GM19238 (cell line): ENCODE measurements at regions not wholly inside any gene's neighbourhood (a gene's known extent, or its start where the extent isn't known, plus 50 kb on each side); places are given as distances from the start of the nearest gene placed in this dataset.

Source experiments
- DNase-seq: peaks from one replicate; pipeline ENCODE4 v3.0.0; 2011; ENCODE audit warnings: low spot score; ENCODE audit not compliant: insufficient read length

DNA sequence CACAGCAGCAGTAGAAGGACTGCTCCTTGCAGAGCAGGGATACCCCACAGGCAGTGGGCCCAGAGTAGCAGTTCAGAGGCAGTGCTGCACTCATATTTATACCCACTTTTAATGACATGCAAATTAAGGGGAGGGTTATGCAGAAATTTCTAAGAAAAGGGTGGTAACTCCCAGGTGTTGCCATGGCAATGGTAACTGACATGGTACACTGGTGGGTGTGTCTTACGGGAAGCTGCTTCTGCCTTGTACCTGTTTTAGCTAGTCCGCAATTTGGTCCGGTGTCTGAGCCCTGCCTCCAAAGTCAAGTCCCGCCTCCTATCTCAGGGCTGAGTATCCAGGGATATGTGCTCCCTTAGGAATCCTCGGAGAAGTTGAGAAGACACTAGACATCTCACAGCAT lies 79.2 kb upstream of the UQCRFS1 start:
- DNase-seq: no peak

DNA sequence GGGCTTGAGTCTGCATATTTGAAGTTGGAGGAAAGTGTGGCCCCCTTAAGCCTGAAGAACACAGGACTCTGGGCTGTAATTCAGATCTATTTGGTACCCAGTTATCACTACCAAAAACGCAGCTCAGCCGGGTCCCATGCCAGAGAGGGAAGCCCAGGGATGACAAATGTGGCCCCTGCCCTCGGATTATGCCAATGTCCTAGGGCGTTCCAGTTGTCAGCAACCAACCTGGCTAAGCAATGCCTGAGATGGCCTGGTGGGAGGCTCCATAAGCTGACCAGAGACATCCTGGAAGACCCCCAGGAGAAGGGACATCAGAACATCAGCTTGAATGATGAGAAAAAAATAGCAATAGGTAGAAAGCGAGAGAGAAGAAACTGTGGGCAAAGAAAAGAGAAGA lies 79.6 kb upstream of the UQCRFS1 start:
- no peak for DNase-seq

DNA sequence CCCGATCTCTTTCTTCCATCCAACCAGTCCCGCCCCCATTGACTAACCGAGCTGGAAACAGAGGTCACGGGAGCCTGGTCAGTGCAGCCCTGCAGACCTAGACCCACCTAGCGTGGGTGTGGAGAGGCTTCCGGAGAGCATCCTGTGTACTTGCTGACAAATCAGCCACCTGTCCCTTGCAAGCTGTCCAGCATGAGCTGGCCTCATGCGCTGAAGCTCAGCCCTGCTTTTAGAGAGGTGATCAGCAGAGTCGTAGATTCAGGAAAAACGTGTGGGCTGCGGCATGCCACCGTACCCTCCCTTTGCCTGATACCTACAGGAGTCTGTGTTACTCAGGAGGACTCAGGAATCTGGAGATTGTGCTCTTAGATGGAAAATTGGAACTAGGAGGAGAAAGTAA lies 80.3 kb upstream of the UQCRFS1 start:
- no peak for DNase-seq

DNA sequence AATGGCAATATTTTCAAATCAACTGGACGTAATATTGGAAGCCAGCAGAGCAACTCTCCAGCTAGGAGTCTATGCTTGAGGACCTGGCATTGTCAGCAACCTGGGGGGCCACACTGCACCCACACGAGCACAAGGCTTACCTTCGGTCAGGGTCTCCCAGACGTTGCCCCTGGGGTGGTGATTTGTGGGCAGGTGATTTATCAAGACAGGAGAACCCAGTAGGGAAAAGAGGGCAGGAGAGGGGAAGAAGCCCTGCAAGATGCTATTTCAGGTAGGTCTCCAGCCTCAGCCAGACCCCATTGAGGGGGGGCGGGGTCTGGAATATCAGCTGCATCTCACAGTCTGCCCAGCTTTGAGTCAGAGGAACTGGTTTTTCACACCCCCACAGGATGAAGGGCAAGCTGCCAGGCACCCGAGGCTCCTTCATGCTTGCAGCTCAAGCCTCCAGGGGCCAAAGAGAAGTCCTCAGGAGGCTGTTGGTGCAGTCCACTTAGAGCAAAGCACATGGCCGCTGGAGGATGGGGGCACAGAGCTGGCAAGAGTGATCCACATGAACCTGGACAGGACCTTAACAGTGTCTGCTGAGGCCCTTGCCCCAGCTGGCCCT lies 80.9 kb upstream of the UQCRFS1 start:
- DNase-seq: no peak

DNA sequence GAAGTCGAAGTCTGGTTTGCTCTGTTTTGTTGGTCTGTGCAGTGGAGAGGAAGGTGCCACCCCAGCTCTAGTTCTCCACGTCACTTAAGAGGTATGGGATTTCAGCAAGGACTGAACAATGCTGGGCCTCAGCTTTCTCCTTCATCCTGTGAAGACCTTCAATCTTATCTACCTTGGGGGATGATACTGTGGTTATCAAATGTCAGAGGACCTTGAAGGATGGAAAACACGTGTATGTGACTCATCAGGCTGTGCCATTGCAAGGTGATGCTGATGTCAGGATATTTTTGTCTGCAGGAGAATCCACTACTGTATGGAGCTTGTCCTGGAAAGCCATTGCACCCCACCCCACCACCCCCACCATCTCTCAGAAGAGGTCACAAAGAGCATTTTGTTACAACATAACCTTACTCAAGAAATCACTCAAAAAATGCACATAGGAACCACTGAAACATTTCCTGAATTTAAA lies 81.4 kb upstream of the UQCRFS1 start:
- no peak for DNase-seq

DNA sequence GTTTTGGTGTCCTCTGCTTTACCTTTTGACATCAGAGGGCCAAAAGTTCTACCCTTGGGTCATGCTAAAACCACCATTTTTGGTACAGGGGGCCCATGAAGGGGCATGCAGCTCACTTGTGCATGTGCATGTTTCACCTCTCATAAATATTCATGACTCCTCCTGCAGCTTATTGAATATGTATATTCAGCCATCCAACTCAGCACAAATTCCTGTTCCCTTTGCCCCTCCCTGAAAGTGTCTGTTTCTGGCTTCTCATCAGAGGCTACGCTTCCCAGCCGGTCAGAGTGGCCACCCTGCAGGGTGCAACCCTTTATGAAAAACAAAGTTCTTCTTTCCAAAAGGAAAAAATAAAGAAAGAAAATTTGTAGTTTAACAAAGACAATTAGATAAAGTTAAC lies 82.3 kb upstream of the UQCRFS1 start:
- DNase-seq: no peak

DNA sequence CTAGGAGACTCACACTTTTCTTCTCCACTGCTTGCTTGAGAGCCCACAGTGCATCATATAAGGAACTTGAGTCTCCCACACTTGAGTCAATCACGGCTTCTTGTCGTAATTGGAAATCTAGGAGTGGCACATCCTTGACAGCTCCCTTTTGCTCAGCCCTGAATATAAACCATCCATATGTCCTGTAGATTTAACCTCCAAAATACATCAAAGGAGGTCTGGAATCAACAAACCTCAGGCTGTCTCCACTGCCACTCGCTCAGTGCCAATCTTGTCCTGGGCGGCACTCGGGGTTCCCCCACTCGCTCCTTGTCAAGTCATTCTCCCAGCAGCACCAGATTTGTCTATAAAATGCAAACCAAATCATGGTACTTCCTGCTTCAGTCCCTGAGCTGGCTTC lies 84.4 kb upstream of the UQCRFS1 start:
- DNase-seq: no peak

DNA sequence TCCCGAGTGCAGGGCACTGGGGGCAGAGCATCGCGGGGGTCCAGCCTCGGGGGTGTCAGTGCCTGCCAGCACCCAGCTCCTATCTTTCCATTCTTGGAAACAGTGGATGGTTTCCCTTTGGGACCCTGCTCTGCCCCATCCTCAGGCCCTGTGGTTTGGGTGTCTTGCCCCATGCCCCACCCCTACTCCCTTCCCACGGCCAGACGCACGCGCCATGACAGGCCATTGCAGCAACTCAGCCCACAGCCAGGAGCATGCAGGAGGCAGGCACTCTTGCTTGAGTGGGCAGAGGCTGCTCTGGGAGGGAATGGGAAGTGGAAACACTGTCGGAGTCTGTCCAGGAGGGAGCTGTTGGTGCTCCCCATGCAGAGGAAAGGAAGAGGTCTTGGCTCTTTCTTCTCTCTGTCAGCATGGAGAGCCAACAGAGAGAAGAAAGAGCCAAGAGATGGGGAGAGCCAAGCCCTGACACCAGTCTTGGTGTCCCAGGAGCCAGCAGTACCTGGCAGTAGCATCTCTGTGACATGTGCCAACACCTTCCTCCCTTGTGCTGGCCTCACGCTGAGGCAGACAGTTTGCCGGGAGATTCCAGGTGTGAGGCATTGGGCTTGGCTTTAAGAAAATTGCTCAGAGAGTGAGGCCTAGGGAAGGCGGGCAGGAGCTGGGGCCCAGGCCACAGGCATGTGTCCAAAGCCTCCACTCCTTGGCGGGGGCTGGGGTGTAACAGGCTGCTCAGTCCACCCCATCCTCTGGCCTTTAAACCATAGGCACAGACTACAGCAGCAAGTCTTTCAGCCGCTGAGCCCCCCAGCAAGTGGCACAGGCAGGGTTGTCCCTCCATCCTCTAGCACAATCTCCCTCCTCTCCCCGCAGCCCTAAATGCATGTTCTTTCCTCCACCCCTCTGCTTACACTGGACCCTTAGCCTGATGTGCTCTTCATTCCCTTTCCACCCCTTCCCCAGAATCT lies 86.7 kb upstream of the UQCRFS1 start:
- DNase-seq: no peak

DNA sequence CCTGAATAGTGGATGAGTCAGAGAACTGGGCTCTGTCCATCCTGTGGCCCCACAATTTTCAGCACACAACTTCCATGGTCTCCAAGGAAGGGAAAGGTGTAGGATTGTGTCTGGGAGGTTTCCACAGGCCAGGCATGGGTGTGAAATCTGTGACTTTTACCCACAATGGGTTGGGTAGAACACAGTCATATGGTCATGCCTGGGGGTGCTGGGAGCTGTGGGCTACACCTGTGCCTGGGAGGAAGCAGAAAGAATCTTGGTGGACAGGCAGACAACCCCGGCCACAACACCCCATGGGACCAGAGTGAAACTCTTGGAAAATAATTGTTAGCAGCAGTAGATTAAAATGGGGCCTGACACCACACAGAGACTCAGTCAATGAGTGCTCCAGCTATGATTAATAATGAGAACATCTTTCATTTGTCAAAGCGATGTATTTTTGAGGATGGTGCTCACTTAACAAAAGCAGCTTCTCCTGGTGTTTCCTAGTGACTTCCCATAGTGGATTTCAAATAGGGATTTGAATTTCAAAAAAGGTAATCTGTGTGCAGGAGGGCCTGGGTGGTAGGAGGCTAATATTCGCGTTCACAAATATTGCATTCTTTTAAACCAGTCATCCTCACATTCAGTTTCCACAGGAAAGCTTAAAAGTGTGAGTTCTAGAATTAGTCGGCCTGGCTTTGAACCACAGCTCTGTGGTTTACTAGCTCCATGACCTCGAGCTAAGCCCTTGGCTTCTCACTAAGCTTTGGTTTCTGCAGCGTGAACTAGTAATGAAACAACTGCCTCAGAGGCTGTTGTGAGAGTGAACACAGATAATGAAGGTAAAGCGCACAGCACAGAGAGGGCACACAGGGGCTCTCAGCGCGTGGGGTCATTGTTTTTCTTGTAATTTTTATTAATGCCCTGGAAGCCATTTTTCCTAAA lies 89.3 kb upstream of the UQCRFS1 start:
- no peak for DNase-seq

DNA sequence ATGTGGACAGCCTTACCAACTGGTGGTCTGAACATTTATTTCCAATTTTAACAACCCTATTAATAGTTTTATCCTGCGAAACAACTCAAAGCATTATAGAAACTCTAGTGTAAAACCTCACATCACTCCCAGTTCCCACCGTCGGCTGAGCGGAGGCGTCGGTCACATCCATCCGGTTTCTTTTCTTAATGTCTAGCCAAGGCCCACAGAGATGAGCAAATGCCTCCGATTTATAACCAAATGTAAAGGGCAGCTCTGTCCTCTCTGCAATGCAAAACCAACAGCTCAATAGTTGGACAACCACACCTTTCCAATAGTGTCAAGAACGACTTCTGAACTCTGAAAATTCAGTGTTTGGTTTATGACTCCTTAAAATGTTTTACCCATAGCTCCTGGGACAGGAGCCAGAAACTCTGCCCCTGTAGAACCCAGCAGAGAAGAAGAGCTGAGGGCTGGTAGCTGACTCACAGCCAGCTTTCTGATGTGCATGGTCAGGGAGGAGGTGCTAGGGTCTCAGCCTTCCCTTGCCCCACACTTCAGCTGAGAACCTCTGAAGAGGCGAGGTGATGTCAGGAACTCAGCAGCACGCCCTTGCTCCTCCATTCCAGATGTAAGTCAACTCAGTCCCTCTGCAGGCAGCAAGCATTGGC lies 90.2 kb upstream of the UQCRFS1 start:
- no peak for DNase-seq

DNA sequence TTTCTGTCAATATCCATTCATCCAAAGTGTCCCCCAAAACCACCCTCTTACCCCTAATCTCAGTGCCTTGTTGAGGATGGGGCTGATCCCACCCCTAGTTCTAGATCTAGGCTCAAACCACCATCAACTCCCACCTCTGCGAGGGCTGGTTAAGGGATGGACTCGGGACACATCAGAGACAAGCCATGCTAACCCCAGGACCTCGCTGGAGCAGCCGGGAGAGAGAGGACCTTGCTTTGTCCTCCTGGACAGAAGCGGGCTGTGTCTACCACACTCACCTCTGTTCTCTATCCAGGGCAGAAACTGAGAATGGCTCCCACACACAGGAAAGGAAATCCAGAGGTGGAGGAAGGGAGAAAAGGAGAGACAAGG lies 90.8 kb upstream of the UQCRFS1 start:
- no peak for DNase-seq

DNA sequence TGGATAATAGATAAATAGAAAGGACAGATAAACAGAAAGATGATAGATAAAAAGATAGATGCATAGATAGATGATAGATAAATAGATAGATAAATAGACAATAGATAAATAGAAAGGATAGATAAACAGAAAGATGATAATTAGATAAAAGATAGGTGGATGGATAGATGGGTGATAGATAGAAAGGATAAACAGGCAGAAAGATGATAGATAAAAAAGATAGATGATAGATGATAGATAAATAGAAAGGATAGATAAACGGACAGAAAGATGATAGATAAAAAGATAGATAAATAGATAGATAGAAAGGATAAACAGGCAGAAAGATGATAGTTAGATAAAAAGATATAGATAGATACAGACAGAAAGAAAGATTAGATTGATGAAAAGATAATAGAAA lies 92.3 kb upstream of the UQCRFS1 start:
- no peak for DNase-seq

DNA sequence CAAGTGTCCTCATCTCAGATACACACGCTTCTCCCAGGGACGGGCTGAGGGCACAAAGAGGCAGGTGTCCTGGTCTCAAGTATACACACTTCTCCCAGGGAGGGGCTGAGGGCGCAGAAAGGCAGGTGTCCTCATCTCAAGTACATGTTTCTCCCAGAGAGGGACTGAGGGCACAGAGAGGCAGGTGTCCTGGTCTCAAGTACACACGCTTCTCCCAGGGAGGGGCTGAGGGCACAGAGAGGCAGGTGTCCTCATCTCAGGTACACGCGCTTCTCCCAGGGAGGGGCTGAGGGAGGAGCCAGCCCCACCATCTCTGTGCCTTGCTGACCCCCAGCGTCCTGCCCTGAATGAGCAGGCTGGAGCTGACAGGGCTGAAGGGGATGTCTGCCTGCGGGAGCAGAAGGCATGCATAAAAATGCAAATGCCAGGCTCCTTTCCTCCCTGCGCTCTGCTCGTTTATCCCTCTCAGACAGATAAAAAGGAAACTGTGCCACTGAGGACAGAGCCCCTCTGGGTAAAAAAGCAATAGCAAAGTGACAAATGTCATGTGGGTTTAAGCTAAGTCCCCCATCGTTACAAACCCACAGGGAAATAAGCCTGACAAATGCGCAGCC lies 96.1 kb upstream of the UQCRFS1 start:
- no peak for DNase-seq

DNA sequence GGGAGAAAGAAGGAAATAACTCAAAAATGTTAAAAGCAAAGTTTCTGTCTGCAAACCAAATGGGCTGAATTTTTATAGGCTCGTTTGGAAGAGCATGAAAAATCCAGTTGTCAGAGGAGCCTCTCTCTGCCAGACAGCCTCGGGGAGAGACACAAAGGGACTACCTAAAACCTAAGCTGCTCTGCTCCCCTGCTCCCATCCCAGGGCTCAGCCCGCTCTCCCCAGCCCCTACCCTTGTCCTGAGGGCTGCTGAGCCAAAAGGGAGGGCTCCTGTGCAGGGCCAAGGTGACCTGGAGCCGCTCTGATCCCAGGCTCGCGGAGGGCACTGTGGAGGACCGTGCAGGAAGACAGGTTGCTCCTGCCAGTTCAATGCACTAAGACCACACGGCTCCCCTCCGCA lies 96.7 kb upstream of the UQCRFS1 start:
- DNase-seq: no peak

DNA sequence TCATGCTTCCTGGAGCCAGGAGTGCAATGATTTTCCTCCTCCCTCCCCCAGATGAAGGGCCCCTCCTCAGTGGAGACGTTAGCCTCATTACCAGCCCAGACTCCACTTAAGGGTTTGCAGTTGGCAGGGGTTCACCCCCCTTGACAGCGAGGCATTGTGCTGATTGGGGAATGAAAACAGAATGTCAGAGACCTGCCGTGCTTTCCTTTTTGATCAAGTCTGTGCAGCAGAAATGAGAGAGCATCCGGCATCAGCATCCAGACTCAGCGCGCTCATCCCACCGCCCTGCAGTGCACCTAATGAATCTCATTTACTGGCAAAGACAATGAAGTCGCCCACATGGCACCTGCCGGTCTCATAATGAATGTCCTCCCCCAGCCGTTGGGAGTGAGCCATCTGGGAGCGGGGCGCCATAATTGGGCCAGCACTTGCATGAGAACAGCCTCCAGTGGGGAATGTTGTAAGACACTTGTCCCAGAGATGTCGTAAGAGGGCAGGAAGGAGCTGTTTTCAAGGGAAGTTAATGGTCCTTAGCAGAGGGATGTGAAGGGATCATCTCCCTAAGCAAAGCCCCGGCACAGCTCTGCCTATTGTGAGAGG lies 98.3 kb upstream of the UQCRFS1 start:
- no peak for DNase-seq

DNA sequence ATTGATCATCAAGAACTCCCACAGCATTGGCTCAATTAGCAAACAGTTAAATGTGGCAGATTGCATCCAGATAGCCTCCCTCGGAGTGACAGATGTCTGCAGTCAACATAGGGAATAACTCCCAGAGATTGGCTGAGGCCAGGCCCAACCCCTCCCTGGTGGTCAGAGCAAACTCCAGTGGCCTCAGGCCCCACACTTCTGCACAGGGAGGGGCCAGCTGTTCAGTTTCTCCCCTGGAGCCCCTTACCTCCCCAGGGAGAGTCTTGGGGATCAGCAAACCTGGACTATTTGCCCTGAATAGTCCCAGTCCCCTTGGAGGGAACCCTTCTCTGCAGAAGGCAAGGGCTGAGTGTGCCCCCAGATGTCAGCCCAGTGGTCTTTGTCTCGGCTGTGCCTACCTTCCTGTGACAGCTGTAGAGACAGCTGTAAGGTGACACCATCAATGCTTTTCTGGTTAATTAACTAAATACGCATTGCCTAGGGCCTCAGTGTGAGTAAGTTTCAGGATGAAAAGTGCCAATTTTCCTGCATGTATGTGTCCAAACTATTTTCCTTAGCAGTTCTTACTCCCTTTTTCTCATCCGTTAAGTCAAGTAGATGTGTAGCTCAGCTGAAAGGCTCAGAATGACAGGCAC lies 102.7 kb upstream of the UQCRFS1 start:
- no peak for DNase-seq

DNA sequence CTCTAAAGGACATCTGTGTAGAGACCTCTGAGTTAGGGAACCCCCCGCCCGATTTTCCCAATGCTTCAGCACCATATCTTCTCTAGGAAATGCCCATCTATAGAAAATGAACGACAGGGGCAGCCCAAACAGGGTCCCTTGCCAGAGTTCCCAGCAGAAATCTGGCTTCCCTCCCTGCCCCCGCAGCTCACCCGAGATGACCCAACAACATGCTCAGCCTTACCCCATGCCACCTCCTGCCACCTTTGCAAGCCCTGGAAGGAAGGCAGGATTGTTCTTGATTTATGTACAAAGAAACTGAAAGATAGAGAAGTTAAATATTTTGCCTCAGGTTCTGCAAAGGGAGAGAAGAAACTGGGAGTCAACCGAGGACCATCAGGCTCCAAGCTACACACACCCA lies 105.6 kb upstream of the UQCRFS1 start:
- DNase-seq: no peak

DNA sequence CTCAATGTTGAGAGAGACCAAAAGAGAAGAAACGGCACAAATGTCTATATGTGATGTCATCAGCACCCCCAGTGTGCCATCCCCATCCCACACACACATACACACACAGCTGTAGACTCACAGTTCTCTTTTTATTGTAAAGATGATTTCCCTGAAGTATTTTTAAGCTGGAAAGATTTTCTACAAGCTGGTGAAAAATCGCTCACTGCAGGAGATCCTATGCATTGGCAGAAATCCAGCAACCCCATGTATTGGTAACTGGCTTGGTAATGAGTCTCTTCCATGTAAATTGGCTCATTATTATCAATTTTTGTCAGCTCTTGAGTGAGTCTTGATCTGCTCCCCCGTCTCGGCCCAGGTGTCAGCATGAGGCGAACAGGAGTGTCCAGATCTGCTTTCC lies 107.1 kb upstream of the UQCRFS1 start:
- no peak for DNase-seq

DNA sequence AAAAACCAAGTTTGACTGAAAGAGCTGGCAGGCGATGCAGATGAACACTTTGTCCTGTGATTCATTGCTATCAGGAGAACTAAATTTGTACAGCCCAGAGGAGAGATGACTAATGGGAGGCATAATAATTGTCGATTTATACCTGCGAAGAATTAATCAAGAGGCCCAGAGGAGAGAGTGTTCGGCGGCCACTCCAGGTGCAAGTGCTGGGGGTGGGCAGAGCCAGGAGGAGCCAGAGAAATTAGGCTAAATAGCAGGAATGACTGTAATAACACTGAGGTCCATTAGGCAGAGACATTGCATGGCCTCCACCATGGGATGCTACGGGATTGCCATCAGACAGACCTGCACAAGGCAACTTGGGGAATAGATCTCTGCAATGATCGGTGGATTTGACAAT lies 107.7 kb upstream of the UQCRFS1 start:
- no peak for DNase-seq

DNA sequence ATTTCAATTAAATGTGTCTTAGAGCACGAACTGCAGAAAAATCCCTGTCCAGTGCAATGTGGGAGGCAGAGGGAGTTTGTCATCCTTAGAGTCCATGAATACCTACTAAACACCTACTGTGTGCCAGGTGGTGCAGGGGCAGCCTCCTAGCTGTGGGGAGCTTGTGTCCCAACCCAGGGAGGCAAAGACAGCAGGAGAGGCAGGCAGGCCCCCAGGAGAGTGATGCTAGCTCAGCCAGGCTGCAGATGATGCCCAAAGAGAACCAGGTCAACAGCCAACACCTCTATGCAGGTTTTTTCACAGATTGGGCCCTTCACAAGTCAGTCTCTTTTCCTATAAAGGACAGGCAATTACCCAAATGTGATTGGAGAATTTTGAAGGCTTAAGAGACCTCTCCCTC lies 108.2 kb upstream of the UQCRFS1 start:
- no peak for DNase-seq
